ENCODE measurements at regions not wholly inside any gene's neighbourhood (a gene's known extent, or its start where the extent isn't known, plus 50 kb on each side); places are given as distances from the start of the nearest gene placed in this dataset.

DNA sequence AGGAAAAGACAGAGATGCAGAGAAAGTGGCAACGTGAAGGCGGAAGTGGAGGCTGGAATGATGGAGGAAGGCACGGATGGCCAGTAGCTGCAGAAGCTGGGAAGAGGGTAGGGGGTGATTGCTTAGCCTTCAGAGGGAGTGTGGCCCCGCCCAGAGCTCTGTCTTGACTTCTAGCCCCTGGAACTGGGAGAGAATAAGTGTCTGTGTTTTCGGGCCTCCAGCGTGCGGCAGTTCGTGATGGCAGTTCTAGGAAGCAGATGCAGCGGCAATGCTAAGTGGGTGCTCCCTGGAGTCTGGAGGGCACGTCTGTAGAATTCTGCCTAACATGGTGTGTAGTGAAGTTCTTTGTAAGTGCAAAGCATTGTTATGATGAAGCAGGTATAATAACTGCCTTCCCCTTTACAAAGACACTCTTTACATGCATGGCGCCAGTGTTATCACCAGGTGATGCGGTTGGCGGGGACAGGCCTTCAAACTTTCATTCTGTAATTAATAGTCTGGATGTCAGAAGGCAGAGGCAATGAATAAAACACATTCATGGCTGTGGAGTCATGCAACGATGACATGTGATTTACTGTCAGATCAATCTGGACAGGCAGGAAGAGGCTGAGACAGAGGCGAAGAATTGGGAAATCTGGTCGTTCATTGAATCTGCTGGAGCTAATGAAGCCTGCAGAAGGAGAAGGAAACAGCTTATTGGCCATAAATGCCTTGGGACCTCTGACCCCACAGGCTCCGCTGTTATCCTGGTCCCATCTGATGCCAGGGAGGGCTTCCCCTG is 228.6 kb downstream of the GLRX3 start:
- Histone ChIP-seq H4K91ac (ENCODE audit: insufficient read length, low read depth, low read length) (no peak overlapping the region), H4K20me1 (ENCODE audit: control insufficient read depth, insufficient read depth, insufficient read length) (no peaks in the 10 kb centered on the region), H2BK5ac (ENCODE audit: insufficient read length, low read length) (no peak overlapping the region), H3T11ph (ENCODE audit: low read length) (no peak overlapping the region), H3K23ac (ENCODE audit: insufficient read length, low read depth, low read length) (no peak overlapping the region), H3K14ac (ENCODE audit: insufficient read depth, low read length) (no peak overlapping the region), H2AFZ (ENCODE audit: low read length) (no peak overlapping the region), H2BK20ac (ENCODE audit: low read depth, low read length, poor library complexity, severe bottlenecking) (no peak overlapping the region), H3K79me2 (ENCODE audit: insufficient read depth, low read length) (no peaks in the 10 kb centered on the region), H3K9ac (ENCODE audit: extremely low read depth, insufficient read length, low read length) (no peak overlapping the region), H2BK15ac (ENCODE audit: low read depth, low read length) (no peak overlapping the region), H3K18ac (ENCODE audit: insufficient read length, low read depth, low read length) (no peak overlapping the region), H3K56ac (ENCODE audit: insufficient read length, low read depth, low read length) (no peak overlapping the region), H3K9me3 (ENCODE audit: control insufficient read depth, low read depth, low read length) (no peaks in the 10 kb centered on the region), H2BK12ac (ENCODE audit: insufficient read length, low read depth, low read length) (no peak overlapping the region), H2BK120ac (ENCODE audit: low read depth, low read length, poor library complexity, severe bottlenecking) (no peak overlapping the region), H3K27me3 (ENCODE audit: insufficient read depth, low read length) (no peaks in the 10 kb centered on the region), H3K4ac (ENCODE audit: low read depth, low read length) (no peak overlapping the region), H3K79me1 (ENCODE audit: insufficient read depth, low read depth, low read length, poor library complexity, severe bottlenecking) (no peaks in the 10 kb centered on the region), H3K23me2 (ENCODE audit: insufficient read length, low read depth, low read length, poor library complexity, severe bottlenecking) (no peaks in the 10 kb centered on the region), H3K4me2 (ENCODE audit: insufficient read depth, insufficient read length, low read length) (no peak overlapping the region), H3K27ac (ENCODE audit: insufficient read length, low read depth, low read length) (no peak overlapping the region), H2AK5ac (ENCODE audit: insufficient read length, low read length) (no peak overlapping the region), H3K4me1 (ENCODE audit: insufficient read depth, low read length) (no peaks in the 10 kb centered on the region; the same call in 1 of the 2 replicates), H4K8ac (replicated peaks; ENCODE audit: insufficient read length, low read depth, low read length) (no peak overlapping the region), H4K5ac (ENCODE audit: insufficient read length, low read depth, low read length) (no peak overlapping the region)
- DNase-seq, result no peak
- peaks cover 0 to 3% of the 10 kb centered on the region in 2 experiments; a peak in 1 of 4 replicates for H3K4me1 Mint-ChIP-seq
- no peak overlapping the region for H3K4me3 Mint-ChIP-seq
- H3K27me3 Mint-ChIP-seq (ENCODE audit: low read depth), result peaks cover 6% of the 10 kb centered on the region
- TF ChIP-seq, protein P1, sequence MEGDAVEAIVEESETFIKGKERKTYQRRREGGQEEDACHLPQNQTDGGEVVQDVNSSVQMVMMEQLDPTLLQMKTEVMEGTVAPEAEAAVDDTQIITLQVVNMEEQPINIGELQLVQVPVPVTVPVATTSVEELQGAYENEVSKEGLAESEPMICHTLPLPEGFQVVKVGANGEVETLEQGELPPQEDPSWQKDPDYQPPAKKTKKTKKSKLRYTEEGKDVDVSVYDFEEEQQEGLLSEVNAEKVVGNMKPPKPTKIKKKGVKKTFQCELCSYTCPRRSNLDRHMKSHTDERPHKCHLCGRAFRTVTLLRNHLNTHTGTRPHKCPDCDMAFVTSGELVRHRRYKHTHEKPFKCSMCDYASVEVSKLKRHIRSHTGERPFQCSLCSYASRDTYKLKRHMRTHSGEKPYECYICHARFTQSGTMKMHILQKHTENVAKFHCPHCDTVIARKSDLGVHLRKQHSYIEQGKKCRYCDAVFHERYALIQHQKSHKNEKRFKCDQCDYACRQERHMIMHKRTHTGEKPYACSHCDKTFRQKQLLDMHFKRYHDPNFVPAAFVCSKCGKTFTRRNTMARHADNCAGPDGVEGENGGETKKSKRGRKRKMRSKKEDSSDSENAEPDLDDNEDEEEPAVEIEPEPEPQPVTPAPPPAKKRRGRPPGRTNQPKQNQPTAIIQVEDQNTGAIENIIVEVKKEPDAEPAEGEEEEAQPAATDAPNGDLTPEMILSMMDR (conservative IDR thresholded peaks at IDR 0.05), result no peak
- H3K9me3 Mint-ChIP-seq, result no peaks in the 10 kb centered on the region; a peak in 1 of 5 replicates
- no CpG with 5 or more reads among the region's 17 CpGs for WGBS (ENCODE audit: extremely low coverage, insufficient read length, low lambda C conversion rate)
- no peak overlapping the region for H3K27ac Mint-ChIP-seq
- no peaks in the 10 kb centered on the region for H3K36me3 Mint-ChIP-seq (ENCODE audit: insufficient read depth in 1 of 3, low read depth in 3 of 3)

Data from H9 (cell line).